Duodenal mucosa (tissue), 2 donors: ENCODE measurements at regions not wholly inside any gene's neighbourhood (a gene's known extent, or its start where the extent isn't known, plus 50 kb on each side); places are given as distances from the start of the nearest gene placed in this dataset.
"Not testable (repeated sequence)": the region's sequence is repeated elsewhere in the genome, so short reads cannot be mapped to it uniquely, and the experiment has no call there.

Experiments
- H3K27ac ChIP-seq: one replicate; pipeline ENCODE4 v1.7.0; 2013; ENCODE audit warnings: low read depth, low read length
- H3K27me3 ChIP-seq, 2 donors: one replicate each; pipeline ENCODE4 v1.7.0; 2013; ENCODE audit warnings: low read length in 2 of 2, control low read depth in 1 of 2; ENCODE audit not compliant: insufficient read depth in 2 of 2, control insufficient read depth in 1 of 2
- H3K36me3 ChIP-seq, 2 donors: one replicate each; pipeline ENCODE4 v1.7.0; 2013; ENCODE audit warnings: low read length in 2 of 2, control low read depth in 1 of 2; ENCODE audit not compliant: insufficient read depth in 2 of 2, control insufficient read depth in 1 of 2
- H3K4me1 ChIP-seq, 2 donors: one replicate each; pipeline ENCODE4 v1.7.0; 2013; ENCODE audit warnings: low read length in 2 of 2, control low read depth in 1 of 2; ENCODE audit not compliant: insufficient read depth in 2 of 2, control insufficient read depth in 1 of 2
- H3K4me3 ChIP-seq, 2 donors: one replicate each; pipeline ENCODE4 v1.7.0; 2013; ENCODE audit warnings: low read length in 2 of 2, low read depth in 1 of 2
- H3K9ac ChIP-seq, 2 donors: one replicate each; pipeline ENCODE4 v1.7.0; 2013; ENCODE audit warnings: low read length in 2 of 2, low read depth in 1 of 2
- H3K9me3 ChIP-seq, 2 donors: one replicate each; pipeline ENCODE4 v1.7.0; 2013; ENCODE audit warnings: low read length in 2 of 2, control low read depth in 1 of 2; ENCODE audit not compliant: control insufficient read depth in 1 of 2

DNA sequence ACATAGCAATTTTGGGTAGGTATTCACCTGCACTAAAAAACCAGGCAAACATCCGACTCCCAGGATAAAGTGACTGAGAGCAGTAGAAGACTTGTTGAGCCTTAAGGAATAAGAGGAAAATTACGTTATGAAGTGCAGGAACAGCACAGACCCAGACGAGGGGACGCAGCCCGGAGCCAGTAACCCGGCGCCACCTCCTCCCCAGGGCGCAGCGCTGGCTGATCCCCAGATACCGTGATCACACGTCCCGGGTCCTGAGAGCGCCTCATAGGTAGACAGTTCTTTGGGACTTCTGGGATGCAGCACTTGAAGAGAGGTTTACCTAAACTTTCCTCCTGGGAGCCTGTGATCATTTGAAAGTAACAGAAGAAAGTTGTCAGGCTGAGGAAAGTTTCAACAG is 1379.7 kb downstream of the CDH12 start:
- not testable (repeated sequence) for H3K9ac ChIP-seq, H3K9me3 ChIP-seq, H3K27ac ChIP-seq, H3K4me3 ChIP-seq, H3K4me1 ChIP-seq, H3K27me3 ChIP-seq
- H3K36me3 ChIP-seq: peaks cover 0 to 12% of the 10 kb centered on the region in 2 donors

DNA sequence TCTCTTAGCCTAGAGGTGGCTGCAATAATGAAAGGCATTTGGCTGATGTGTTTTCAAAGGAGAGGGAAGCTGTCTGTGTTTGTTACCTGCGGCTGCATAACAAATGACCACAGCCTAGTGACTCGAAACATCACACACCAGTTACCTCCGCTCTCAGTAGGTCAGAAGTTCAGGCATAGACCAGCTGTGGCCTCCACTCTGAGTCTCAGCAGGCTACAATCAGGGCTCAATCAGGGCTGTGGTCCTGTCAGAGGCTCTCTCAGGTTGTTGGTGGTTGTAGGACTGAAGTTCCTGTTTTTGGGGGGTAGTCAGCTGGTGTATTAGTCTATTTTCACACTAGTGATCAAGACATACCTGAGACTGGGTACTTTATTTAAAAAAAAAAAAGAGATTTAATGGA is 1381.5 kb downstream of the CDH12 start:
- H3K4me3 ChIP-seq, H3K27me3 ChIP-seq, H3K9me3 ChIP-seq, H3K27ac ChIP-seq, H3K9ac ChIP-seq, H3K4me1 ChIP-seq: not testable (repeated sequence)
- H3K36me3 ChIP-seq: peaks cover 0 to 12% of the 10 kb centered on the region in 2 donors

DNA sequence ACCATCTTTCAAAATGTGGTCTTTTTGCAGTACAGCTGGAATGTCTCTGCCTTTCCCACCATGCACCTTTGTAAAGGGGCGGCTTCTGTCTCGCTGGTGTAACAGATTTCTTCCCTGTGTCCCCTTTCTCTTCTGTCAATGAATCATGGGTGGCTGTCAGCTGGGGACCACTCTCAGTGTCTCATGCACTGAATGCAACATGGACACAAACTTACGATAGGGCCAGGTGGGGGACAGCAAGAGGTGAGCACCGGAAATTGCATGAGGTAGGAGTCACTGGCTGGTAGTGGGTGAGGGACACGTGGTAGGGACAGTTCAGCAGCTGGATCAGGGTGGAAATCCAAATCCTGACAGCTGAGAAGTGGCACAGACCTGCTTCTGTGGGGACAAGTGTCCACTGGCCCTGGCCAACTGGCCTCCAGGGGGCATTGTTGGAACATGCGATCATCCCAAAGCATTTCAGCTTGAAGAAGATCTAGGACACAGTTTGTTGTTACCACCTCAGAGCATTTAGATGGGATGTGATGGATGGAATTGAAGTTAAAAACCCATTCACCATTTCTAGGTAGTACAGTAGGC is 1383.5 kb downstream of the CDH12 start:
- not testable (repeated sequence) for H3K9ac ChIP-seq, H3K4me3 ChIP-seq, H3K9me3 ChIP-seq, H3K4me1 ChIP-seq, H3K27me3 ChIP-seq, H3K27ac ChIP-seq
- peaks cover 0 to 12% of the 10 kb centered on the region in 2 donors for H3K36me3 ChIP-seq

DNA sequence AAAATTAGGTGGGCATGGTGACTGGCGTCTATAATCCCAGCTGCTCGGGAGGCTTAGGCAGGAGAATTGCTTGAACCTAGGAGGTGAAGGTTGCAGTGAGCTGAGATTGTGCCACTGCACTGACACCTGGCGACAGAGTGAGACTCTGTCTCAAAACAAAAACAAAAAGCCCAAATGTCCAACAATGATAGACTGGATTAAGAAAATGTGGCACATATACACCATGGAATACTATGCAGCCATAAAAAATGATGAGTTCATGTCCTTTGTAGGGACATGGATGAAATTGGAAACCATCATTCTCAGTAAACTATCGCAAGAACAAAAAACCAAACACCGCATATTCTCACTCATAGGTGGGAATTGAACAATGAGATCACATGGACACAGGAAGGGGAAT is 1385.6 kb downstream of the CDH12 start:
- not testable (repeated sequence) for H3K9ac ChIP-seq

DNA sequence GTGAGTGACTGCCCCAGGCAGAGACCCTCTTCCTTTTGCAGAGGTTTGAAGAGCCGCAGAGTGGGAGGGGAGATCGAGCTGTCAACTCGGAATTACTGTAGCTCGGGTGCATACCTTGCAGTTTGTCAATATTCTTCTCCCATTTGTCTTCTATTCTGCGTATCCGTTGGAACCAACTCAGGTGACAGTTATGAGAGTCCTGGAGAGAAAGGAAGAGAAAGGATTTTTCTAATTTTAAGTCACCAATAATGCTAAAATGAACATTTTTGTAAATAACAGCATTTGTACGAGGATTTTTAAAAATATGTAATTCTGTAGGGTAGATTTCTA is 1393.4 kb downstream of the CDH12 start:
- not testable (repeated sequence) for H3K4me1 ChIP-seq, H3K27me3 ChIP-seq, H3K9me3 ChIP-seq, H3K27ac ChIP-seq, H3K36me3 ChIP-seq, H3K9ac ChIP-seq
- H3K4me3 ChIP-seq: peak overlapping the region; percentile 35 to 73

More for the DNA sequence above, 1385.6 kb downstream of the CDH12 start:
- not testable (repeated sequence) for H3K36me3 ChIP-seq, H3K4me3 ChIP-seq, H3K27me3 ChIP-seq, H3K4me1 ChIP-seq, H3K9me3 ChIP-seq, H3K27ac ChIP-seq

DNA sequence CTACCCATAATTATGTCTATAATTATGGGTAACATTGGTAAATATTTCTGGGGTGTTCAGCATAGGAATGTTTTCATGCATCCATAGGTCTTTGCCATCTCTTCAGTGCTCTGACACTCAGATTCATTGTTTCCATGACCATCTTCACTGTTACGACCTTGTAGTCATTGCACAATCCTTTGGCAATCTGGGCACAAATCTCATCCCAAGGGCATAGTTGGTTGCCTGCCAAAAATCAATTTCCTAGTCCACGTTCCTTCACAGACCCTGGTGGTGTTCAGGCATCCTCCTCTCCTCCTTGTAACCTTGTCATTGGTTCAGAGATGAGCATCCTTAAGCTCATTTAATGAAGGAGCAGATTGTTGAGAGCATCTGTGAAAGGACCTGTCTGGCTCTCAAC is 1400.7 kb downstream of the CDH12 start:
- H3K4me3 ChIP-seq: no peak overlapping the region
- no peaks in the 10 kb centered on the region for H3K4me1 ChIP-seq
- no peak overlapping the region for H3K27ac ChIP-seq
- no peaks in the 10 kb centered on the region for H3K9me3 ChIP-seq
- no peak overlapping the region for H3K9ac ChIP-seq
- H3K27me3 ChIP-seq: no peaks in the 10 kb centered on the region
- H3K36me3 ChIP-seq: no peaks in the 10 kb centered on the region

DNA sequence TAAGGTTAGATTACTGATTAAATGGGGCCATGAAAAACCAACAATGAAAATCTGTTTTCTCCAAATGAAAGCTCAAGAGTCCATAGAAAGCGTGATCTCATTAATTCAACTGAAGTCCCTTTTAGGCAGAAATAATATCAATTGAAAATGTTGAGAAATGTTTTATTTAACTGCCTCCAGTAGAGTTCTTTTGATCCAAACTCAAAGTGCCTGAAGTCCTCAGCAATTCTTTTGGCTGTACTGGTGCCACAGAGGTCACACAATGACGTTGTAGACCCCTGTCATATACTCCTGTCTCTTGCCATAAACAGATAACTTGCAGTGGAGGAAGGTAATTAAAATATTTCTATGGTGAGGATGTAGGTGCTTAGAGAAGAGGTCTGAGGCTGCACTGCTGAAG is 1420.5 kb downstream of the CDH12 start:
- Histone ChIP-seq H3K9ac (no peak overlapping the region), H3K9me3 (no peaks in the 10 kb centered on the region), H3K27ac (no peak overlapping the region), H3K36me3 (no peaks in the 10 kb centered on the region), H3K4me1 (no peaks in the 10 kb centered on the region), H3K4me3 (no peak overlapping the region), H3K27me3 (no peaks in the 10 kb centered on the region)

DNA sequence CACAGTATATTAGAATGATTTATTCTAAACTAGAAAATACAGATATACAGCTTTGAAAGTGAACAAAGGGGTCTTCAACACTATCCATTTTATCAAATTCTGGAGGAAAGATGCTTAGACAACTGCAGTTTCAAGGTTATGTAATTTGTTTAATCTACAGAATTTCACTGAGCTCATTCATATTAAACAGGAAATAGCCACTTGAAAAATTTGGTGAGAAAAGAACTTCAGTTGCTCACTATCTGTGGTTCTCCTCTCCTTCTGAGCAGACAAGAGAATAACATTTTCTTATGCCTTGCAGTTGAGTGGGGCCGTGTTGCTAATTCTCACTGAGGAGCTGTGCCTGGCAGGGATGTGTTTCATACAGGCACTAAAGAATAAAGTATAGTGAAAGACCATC is 1428.2 kb downstream of the CDH12 start:
- Histone ChIP-seq H3K9me3 (no peaks in the 10 kb centered on the region), H3K36me3 (no peaks in the 10 kb centered on the region), H3K27me3 (no peaks in the 10 kb centered on the region), H3K4me3 (no peak overlapping the region), H3K9ac (no peak overlapping the region), H3K27ac (no peak overlapping the region), H3K4me1 (no peaks in the 10 kb centered on the region)

DNA sequence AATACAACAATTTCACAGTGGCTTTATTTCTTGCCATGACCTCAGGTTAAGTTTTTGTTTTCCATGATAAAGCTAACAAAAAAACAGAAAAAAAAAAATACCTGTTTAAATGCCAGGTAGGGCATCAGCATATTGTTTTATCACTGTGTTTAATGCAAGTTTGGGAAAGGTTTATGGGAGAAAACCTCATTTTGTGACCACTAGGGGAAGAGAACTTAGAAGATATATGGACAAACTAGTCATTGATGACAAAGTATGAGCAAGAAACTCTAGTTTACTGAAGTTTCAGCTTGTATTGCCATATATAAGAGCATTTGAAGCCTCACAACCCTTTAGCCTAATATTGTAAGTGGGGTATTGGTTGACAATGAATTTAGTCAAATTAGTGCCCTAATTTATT is 1431.4 kb upstream of the CDH18 start:
- Histone ChIP-seq H3K27me3 (no peaks in the 10 kb centered on the region), H3K27ac (no peak overlapping the region), H3K9ac (no peak overlapping the region), H3K36me3 (no peaks in the 10 kb centered on the region), H3K9me3 (no peaks in the 10 kb centered on the region), H3K4me1 (no peaks in the 10 kb centered on the region), H3K4me3 (no peak overlapping the region)

DNA sequence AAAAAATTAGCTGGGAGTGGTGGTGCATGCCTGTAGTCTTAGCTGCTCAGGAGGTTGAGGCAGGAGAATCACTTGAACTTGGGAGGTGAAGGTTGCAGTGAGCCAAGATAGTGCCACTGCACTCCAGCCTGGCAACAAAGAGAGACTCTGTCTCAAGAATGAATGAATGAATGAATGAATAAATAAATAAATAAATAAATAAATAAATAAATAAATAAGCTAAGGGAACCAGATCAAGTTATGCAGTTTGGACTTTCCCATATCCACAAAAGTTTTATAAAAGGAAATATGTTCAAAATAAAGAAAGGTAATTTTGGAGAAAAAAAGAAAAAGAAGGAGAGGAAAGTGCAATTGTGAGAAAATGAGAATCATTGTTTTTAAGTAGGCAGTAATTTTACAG is 1414.1 kb upstream of the CDH18 start:
- H3K36me3 ChIP-seq, H3K27me3 ChIP-seq, H3K27ac ChIP-seq, H3K9me3 ChIP-seq, H3K4me3 ChIP-seq, H3K4me1 ChIP-seq, H3K9ac ChIP-seq: not testable (repeated sequence)

DNA sequence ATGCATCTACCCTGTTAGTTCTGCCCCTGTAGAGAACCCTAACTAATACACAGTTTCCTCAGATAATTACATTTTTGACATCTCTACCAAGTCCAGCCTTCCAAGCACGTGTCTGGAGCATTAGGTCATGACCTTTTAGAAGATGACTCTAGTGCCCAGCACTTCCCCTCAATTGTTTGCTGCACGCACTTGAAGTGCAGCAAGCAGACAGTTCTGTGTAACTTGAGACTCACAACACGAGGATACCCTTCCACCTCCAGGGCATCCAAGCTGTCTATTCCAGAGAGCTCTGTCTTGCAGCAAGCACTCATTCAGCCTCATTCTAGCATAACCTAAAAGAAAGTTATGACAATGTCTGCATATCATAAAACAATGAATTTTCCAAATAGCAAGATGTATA is 1410.5 kb upstream of the CDH18 start:
- no peak overlapping the region for H3K27ac ChIP-seq
- H3K9ac ChIP-seq: no peak overlapping the region
- H3K4me3 ChIP-seq: no peak overlapping the region
- no peaks in the 10 kb centered on the region for H3K36me3 ChIP-seq
- no peaks in the 10 kb centered on the region for H3K4me1 ChIP-seq
- H3K9me3 ChIP-seq: no peaks in the 10 kb centered on the region
- H3K27me3 ChIP-seq: no peaks in the 10 kb centered on the region
